GM13976 (cell line): ENCODE measurements at regions not wholly inside any gene's neighbourhood (a gene's known extent, or its start where the extent isn't known, plus 50 kb on each side); places are given as distances from the start of the nearest gene placed in this dataset.
"Not testable (repeated sequence)": the region's sequence is repeated elsewhere in the genome, so short reads cannot be mapped to it uniquely, and the experiment has no call there.

ENCODE experiments used
- DNase-seq: peaks from one replicate; pipeline ENCODE4 v3.0.0; 2012; ENCODE audit warnings: low spot score
- in situ Hi-C: fragments of 300-500 bp; cut with MboI; formaldehyde crosslinking; loops from one replicate; pipeline ENCODE4 v1.12.0; 2022; ENCODE audit warnings: low sequenced_read_pairs, mixed read lengths, inconsistent platforms; ENCODE audit not compliant: unreplicated experiment
- TF ChIP-seq, protein P1 (sequence below): IDR thresholded peaks from 2 replicates; pipeline ENCODE4 v1.5.1; 2012; ENCODE audit warnings: borderline replicate concordance, mild to moderate bottlenecking; ENCODE audit not compliant: insufficient read depth; ENCODE audit errors: extremely low read depth, missing control alignments, control extremely low read depth

DNA sequence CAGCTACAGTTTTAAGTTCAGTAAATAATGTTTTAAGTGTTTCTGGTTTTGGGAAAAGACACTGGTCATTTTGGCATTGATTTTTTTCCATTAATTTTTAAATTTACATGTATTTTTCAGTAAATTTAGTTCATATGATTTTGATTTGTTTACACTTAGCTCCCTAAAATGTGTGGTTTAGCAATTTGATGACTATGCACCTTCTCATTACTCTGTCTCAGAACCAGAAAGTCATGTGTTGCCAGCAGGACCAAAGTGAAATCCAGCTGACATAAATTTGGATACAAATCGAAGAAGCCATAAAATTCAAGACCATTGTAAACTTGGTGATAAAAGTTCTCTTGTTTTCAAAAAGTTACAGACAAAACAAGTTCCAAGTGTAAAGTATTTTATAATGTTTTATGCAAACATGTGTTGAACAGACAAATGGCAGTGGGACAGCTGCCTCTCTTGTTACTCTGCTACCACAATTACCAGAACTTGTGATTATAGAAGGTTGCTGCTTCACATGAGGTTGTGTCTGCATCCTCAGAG is 354.8 kb downstream of the NR2F1-AS1 start:
- TF ChIP-seq, protein P1, sequence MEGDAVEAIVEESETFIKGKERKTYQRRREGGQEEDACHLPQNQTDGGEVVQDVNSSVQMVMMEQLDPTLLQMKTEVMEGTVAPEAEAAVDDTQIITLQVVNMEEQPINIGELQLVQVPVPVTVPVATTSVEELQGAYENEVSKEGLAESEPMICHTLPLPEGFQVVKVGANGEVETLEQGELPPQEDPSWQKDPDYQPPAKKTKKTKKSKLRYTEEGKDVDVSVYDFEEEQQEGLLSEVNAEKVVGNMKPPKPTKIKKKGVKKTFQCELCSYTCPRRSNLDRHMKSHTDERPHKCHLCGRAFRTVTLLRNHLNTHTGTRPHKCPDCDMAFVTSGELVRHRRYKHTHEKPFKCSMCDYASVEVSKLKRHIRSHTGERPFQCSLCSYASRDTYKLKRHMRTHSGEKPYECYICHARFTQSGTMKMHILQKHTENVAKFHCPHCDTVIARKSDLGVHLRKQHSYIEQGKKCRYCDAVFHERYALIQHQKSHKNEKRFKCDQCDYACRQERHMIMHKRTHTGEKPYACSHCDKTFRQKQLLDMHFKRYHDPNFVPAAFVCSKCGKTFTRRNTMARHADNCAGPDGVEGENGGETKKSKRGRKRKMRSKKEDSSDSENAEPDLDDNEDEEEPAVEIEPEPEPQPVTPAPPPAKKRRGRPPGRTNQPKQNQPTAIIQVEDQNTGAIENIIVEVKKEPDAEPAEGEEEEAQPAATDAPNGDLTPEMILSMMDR, result no peak
- in situ Hi-C loops, result no loop called here
- DNase-seq, result no peak

DNA sequence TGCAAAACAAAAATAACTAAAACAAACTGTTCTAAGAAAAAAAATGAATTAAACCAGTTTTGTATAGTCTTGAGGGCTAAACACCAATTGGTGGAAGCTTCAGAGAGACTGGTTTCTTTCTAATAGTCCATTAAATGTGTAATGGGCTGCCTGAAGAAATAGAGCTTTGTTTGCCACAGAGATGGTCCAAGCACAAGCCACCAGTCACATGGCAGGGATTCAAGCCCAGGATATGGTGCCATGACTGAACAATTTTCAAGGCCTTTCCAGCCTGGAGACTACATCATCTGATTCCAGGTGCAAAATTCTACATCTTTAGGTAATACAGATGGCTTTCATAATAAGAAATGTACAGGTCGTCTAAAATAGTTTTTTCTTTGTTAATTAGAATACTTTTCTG is 355.3 kb downstream of the NR2F1-AS1 start:
- TF ChIP-seq, protein P1, result no peak
- in situ Hi-C loops, result no loop called here
- DNase-seq, result no peak

DNA sequence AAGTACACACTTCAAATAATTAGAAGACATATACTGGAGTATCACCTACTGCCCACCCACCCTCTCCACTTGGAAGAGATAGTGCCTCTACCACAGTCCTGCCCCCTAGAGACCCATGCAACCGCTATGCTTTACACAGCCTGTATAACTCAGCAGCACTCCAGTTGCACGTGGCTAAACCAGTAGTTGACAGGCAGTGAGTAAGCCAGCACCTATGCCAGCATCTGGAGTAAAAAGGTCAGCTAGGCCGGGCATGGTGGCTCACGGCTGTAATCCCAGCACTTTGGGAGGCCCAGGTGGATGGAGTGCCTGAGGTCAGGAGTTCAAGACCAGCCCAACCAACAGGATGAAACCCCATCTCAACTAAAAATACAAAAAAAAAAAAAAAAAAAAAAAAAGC is 356.4 kb downstream of the NR2F1-AS1 start:
- in situ Hi-C loops, result no loop called here
- TF ChIP-seq, protein P1, result no peak
- DNase-seq, result no peak

DNA sequence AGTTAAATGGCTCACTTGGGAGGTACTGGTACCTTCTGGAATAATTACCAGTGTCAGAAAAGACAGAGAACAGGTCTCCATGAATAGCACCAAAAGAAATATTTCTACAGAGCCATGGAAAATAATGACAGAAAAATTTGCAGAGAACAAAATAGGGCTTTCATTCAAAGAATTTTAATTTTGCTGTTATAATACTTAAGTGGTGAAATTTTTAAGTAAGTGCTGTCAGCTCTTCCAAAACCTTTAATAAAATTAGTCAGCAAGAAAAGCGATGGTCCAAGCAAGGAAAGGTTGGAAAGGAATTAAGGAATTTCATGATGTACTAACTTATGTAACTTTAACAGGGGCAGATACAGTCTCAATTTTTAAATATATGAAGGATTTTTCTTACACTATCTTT is 359.2 kb downstream of the NR2F1-AS1 start:
- TF ChIP-seq, protein P1, result no peak
- in situ Hi-C loops, result no loop called here
- DNase-seq, result no peak

DNA sequence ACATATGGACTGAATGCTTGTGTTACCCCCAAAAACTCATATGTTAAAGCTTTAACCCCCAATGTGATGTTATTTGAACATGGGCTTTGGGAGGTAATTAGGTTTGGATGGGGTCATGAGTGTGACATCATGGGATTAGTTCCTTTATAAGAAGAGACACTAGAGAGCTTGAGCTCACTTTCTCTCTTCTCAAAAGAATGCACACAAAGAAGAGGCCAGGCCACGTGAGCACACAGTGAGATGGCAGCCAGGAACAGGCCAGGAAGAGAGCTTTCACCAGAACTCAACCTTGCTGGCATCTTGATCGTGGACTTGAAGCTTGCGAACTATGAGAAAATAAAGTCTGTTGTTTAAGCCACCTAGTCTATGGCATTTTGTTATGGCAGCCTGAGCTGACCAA is 360.6 kb downstream of the NR2F1-AS1 start:
- TF ChIP-seq, protein P1, result no peak
- no peak for DNase-seq
- in situ Hi-C loops, result no loop called here

DNA sequence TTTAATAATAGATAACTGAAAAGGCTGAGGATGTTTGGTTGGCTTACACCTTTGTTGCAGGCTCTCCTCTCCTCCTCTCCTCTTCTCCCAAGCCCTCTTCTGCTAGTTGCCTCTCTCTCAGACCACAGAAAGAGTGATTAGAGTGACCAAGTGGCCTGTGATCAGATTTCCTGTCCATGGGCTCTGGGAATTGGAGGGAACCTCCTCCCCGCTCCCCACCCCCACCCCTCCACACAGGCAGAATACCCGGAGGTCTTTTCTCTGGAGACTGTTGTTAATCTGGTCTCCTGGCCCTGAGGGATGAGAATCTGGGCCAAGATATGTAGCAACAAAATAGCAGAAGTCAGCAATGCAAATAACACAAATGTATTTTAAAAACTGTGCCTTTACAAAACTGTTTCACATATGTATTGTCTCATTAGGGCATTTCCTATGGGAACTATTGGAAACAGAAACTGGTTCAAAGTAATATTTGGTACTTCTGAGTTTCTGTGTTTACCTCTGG is 361.3 kb downstream of the NR2F1-AS1 start:
- TF ChIP-seq, protein P1, result no peak
- in situ Hi-C loops, result no loop called here
- no peak for DNase-seq

DNA sequence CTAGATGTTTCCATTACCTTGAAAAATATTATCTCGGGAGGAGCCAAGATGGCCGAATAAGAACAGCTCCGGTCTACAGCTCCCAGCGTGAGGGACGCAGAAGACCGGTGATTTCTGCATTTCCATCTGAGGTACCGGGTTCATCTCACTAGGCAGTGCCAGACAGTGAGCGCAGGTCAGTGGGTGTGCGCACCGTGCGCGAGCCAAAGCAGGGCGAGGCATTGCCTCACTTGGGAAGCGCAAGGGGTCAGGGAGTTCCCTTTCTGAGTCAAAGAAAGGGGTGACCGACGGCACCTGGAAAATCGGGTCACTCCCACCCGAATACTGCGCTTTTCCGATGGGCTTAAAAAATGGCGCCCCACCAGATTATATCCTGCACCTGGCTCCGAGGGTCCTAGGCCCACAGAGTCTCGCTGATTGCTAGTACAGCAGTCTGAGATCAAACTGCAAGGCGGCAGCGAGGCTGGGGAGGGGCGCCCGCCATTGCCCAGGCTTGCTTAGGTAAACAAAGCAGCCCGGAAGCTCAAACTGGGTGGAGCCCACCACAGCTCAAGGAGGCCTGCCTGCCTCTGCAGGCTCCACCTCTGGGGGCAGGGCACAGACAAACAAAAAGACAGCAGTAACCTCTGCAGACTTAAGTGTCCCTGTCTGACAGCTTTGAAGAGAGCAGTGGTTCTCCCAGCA is 367.8 kb downstream of the NR2F1-AS1 start:
- DNase-seq, in situ Hi-C loops: not testable (repeated sequence)
